A549 (cell line): ENCODE measurements at regions not wholly inside any gene's neighbourhood (a gene's known extent, or its start where the extent isn't known, plus 50 kb on each side); places are given as distances from the start of the nearest gene placed in this dataset.

ENCODE experiments used
- ATAC-seq, 2 experiments: fragments of 200-7000 bp in 1 of 2; fragments of >200 bp in 1 of 2; cut with Nextera tagmentation in 1 of 2; cut with Tn5 transposase in 1 of 2; 3 replicates each; pipeline versions ENCODE4 v1.8.0 to v1.9.1; 2018 to 2020; ENCODE audit warnings: mild to moderate bottlenecking in 1 of 2, moderate library complexity in 1 of 2
- CTCF ChIA-PET: fragments of 300-600 bp; sonication (Branson Sonifier 250); formaldehyde crosslinking; extraction: SDS; loops from one replicate; lab custom pipeline; 2021; ENCODE audit warnings: antibody characterized with exemption, inconsistent platforms; lab: Yijun Ruan, JAX
- POLR2A ChIA-PET: fragments of 350-600 bp; formaldehyde crosslinking; extraction: SDS; loops from one replicate; lab custom pipeline; 2021; ENCODE audit warnings: antibody characterized with exemption, inconsistent platforms; lab: Yijun Ruan, JAX
- DNase-seq, 2 experiments: peaks; one replicate each; pipeline versions ENCODE4 v3.0.0 to v3.0.0-alpha.2; 2011 to 2016; ENCODE audit warnings: low read depth in 1 of 2, low spot score in 1 of 2
- FAIRE-seq: peaks from 2 replicates; lab custom pipeline; 2011; peaks lifted over from hg19 to GRCh38; lab: Jason Lieb, UNC
- H3K27ac ChIP-seq, 2 experiments: fragments of >200 bp; sonication (Bioruptor Twin); formaldehyde crosslinking; 3 replicates each; pipeline ENCODE4 v1.5.1; 2016 to 2017
- H3K4me1 ChIP-seq: fragments of >200 bp; sonication (Bioruptor Twin); formaldehyde crosslinking; 3 replicates; pipeline ENCODE4 v1.6.1; 2016
- H3K4me2 ChIP-seq: fragments of >200 bp; sonication (Bioruptor Twin); formaldehyde crosslinking; 3 replicates; pipeline ENCODE4 v1.6.1; 2016
- H3K4me3 ChIP-seq: fragments of >200 bp; sonication (Bioruptor Twin); formaldehyde crosslinking; 3 replicates; pipeline ENCODE4 v1.5.1; 2016
- H3K9me3 ChIP-seq: fragments of >200 bp; sonication (Bioruptor Twin); formaldehyde crosslinking; 3 replicates; pipeline ENCODE4 v1.6.1; 2016
- BHLHE40 ChIP-seq: IDR thresholded peaks from 2 replicates; pipeline ENCODE4 v1.6.1; 2012; ENCODE audit warnings: low read depth, low read length, inconsistent platforms
- CBX8 ChIP-seq: fragments of 200-600 bp; sonication (generic); IDR thresholded peaks from 2 replicates; pipeline ENCODE4 v1.6.1; 2016
- ESRRA ChIP-seq: fragments of 150-350 bp; IDR thresholded peaks from 2 replicates; pipeline ENCODE4 v1.6.1; 2014; ENCODE audit warnings: mild to moderate bottlenecking, low read length, borderline replicate concordance
- FOSL2 ChIP-seq, 2 experiments: fragments of 450-650 bp in 1 of 2; fragments of >200 bp in 1 of 2; sonication (Bioruptor Twin) in 1 of 2; formaldehyde crosslinking; IDR thresholded peaks; 2 replicates each; pipeline versions ENCODE4 v1.5.0 to v1.6.1; 2016 to 2020; ENCODE audit warnings: mild to moderate bottlenecking in 1 of 2, moderate library complexity in 1 of 2
- GATA3 ChIP-seq: IDR thresholded peaks from 2 replicates; pipeline ENCODE4 v1.6.1; 2012; ENCODE audit warnings: borderline replicate concordance
- HOXB5 ChIP-seq: fragments of 250-450 bp; sonication (Bioruptor Pico); IDR thresholded peaks from 2 replicates; pipeline ENCODE4 v1.5.0; 2020; ENCODE audit warnings: mild to moderate bottlenecking, moderate library complexity
- MYC ChIP-seq: IDR thresholded peaks from 2 replicates; pipeline ENCODE4 v1.6.1; 2012; ENCODE audit warnings: mild to moderate bottlenecking, inconsistent platforms, low read length, improper control_type of control experiment, borderline replicate concordance
- NFE2L2 ChIP-seq: fragments of 150-350 bp; conservative IDR thresholded peaks from 2 replicates; pipeline ENCODE4 v1.6.1; 2014; ENCODE audit warnings: low read length
- RCOR1 ChIP-seq: fragments of 150-350 bp; IDR thresholded peaks from 2 replicates; pipeline ENCODE4 v1.6.1; 2014; ENCODE audit warnings: antibody characterized with exemption, low read length, low read depth
- RNF2 ChIP-seq: fragments of 200-600 bp; sonication (generic); IDR thresholded peaks from 2 replicates; pipeline ENCODE4 v1.6.1; 2016; ENCODE audit warnings: low read depth, mild to moderate bottlenecking, antibody characterized with exemption, moderate library complexity, borderline replicate concordance
- TFCP2L1 ChIP-seq: fragments of 250-450 bp; sonication (Bioruptor Pico); IDR thresholded peaks from 2 replicates; pipeline ENCODE4 v1.5.0; 2021; ENCODE audit warnings: mild to moderate bottlenecking
- TP53 ChIP-seq: fragments of 250-450 bp; sonication (Bioruptor Pico); IDR thresholded peaks from 2 replicates; pipeline ENCODE4 v1.5.0; 2021; ENCODE audit warnings: mild to moderate bottlenecking, moderate library complexity
- ZFP36 ChIP-seq: fragments of 450-650 bp; IDR thresholded peaks from 2 replicates; pipeline ENCODE4 v1.6.1; 2014; ENCODE audit warnings: borderline replicate concordance; ENCODE audit not compliant: partially characterized antibody
- ZNF302 ChIP-seq: fragments of 250-450 bp; sonication (Bioruptor Pico); IDR thresholded peaks from 2 replicates; pipeline ENCODE4 v1.9.0; 2021; ENCODE audit warnings: inconsistent platforms, mild to moderate bottlenecking, moderate library complexity
- WGBS: methylation state at CpG from one replicate; pipeline ENCODE4 v1.1.6; 2017; ENCODE audit errors: missing lambda C conversion rate; 5-methylcytosine and 5-hydroxymethylcytosine counted together
- TF ChIP-seq, protein P1 (sequence below): fragments of 250-450 bp; sonication (Bioruptor Pico); IDR thresholded peaks from 2 replicates; pipeline ENCODE4 v1.5.0; 2020; ENCODE audit warnings: low read depth, mild to moderate bottlenecking, moderate library complexity
- TF ChIP-seq, protein P2 (sequence below): IDR thresholded peaks from 2 replicates; pipeline ENCODE4 v1.6.1; 2012
- TF ChIP-seq, protein P3 (sequence below): fragments of >200 bp; sonication (Bioruptor Twin); formaldehyde crosslinking; IDR thresholded peaks from 3 replicates; pipeline ENCODE4 v1.6.1; 2016
- TF ChIP-seq, protein P4 (sequence below): fragments of 250-450 bp; sonication (Bioruptor Pico); IDR thresholded peaks from 2 replicates; pipeline ENCODE4 v1.5.0; 2021; ENCODE audit warnings: mild to moderate bottlenecking, moderate library complexity, borderline replicate concordance
- TF ChIP-seq, protein P5 (sequence below): IDR thresholded peaks from 2 replicates; pipeline ENCODE4 v1.6.1; 2012; ENCODE audit warnings: low read depth, borderline replicate concordance
- TF ChIP-seq, protein P6 (sequence below): fragments of 450-650 bp; IDR thresholded peaks from 2 replicates; pipeline ENCODE4 v1.6.1; 2014; ENCODE audit warnings: antibody characterized with exemption

DNA sequence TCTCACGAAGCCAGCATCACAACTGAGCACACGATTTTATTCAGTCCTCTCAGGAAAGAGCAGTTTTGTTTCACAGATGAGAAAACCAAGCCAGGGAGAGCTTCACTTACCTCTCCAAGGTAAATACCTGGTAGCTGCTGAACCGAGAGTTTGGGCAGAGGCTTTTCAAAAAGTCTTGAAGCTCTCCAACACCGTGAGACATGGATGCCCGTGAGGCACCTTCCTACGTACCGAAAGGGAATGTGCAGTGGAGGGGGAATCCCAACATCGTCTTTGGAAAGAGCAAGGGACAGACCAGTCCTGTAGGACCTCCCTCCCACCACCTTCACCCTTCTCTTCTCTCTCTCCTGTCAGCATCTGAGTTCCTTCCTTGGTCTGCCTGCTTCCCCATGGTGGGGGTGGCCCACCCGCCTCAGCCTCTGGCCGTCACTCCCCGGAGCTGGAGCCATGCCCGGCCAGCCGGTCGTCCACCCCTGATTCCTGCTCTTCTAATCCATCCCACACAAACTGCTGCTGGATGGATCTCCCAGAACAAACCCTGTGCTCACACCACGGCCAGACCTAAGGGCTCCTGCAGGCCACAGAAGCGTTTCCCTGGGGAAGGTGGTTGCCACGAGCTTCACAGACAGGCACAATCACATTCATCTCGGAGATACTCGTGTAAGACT, 97.3 kb upstream of the SNTG2 start:
- no peak for DNase-seq
- H3K4me2 ChIP-seq = no peak overlapping the region
- no peak for TF ChIP-seq ZNF302 (CRISPR knock-in tag)
- TF ChIP-seq ZFP36 = no peak
- TF ChIP-seq, protein P1, sequence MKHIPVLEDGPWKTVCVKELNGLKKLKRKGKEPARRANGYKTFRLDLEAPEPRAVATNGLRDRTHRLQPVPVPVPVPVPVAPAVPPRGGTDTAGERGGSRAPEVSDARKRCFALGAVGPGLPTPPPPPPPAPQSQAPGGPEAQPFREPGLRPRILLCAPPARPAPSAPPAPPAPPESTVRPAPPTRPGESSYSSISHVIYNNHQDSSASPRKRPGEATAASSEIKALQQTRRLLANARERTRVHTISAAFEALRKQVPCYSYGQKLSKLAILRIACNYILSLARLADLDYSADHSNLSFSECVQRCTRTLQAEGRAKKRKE (CRISPR knock-in tag) = no peak
- no peak for TF ChIP-seq RCOR1
- no peak for TF ChIP-seq TFCP2L1
- TF ChIP-seq, protein P2, sequence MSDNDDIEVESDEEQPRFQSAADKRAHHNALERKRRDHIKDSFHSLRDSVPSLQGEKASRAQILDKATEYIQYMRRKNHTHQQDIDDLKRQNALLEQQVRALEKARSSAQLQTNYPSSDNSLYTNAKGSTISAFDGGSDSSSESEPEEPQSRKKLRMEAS = no peak
- TF ChIP-seq, protein P3, sequence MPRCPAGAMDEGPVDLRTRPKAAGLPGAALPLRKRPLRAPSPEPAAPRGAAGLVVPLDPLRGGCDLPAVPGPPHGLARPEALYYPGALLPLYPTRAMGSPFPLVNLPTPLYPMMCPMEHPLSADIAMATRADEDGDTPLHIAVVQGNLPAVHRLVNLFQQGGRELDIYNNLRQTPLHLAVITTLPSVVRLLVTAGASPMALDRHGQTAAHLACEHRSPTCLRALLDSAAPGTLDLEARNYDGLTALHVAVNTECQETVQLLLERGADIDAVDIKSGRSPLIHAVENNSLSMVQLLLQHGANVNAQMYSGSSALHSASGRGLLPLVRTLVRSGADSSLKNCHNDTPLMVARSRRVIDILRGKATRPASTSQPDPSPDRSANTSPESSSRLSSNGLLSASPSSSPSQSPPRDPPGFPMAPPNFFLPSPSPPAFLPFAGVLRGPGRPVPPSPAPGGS = no peak
- no peak for TF ChIP-seq GATA3
- TF ChIP-seq, protein P4, sequence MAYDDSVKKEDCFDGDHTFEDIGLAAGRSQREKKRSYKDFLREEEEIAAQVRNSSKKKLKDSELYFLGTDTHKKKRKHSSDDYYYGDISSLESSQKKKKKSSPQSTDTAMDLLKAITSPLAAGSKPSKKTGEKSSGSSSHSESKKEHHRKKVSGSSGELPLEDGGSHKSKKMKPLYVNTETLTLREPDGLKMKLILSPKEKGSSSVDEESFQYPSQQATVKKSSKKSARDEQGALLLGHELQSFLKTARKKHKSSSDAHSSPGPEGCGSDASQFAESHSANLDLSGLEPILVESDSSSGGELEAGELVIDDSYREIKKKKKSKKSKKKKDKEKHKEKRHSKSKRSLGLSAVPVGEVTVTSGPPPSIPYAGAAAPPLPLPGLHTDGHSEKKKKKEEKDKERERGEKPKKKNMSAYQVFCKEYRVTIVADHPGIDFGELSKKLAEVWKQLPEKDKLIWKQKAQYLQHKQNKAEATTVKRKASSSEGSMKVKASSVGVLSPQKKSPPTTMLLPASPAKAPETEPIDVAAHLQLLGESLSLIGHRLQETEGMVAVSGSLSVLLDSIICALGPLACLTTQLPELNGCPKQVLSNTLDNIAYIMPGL = no peak
- no peak for TF ChIP-seq RNF2
- no peak for TF ChIP-seq MYC
- TF ChIP-seq, protein P5, sequence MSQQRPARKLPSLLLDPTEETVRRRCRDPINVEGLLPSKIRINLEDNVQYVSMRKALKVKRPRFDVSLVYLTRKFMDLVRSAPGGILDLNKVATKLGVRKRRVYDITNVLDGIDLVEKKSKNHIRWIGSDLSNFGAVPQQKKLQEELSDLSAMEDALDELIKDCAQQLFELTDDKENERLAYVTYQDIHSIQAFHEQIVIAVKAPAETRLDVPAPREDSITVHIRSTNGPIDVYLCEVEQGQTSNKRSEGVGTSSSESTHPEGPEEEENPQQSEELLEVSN = no peak
- no peak for TF ChIP-seq ESRRA
- TF ChIP-seq NFE2L2 = no peak
- no peak for TF ChIP-seq HOXB5
- TF ChIP-seq CBX8 = no peak
- TF ChIP-seq FOSL2 (IDR thresholded peaks at IDR 0.05) = no peak
- TF ChIP-seq FOSL2 (CRISPR knock-in tag; IDR thresholded peaks at IDR 0.05) = no peak
- TF ChIP-seq, all 56 proteins: peak for 0
- Histone ChIP-seq H3K9me3 (no peaks in the 10 kb centered on the region), H3K4me3 (no peak overlapping the region), H3K4me1 (no peaks in the 10 kb centered on the region), H3K27ac (no peak overlapping the region)
- 25% methylated on average over 19 of the region's 19 CpGs for WGBS
- ATAC-seq (no peak; a peak in 1 of 6 replicates), FAIRE-seq (no peak)
- POLR2A ChIA-PET = no interaction called here
- CTCF ChIA-PET = interaction anchor here (2.1 kb wide), 1 partner anchor 697 kb away, joined by 9 read pairs; no protein-coding TSS in a partner anchor

DNA sequence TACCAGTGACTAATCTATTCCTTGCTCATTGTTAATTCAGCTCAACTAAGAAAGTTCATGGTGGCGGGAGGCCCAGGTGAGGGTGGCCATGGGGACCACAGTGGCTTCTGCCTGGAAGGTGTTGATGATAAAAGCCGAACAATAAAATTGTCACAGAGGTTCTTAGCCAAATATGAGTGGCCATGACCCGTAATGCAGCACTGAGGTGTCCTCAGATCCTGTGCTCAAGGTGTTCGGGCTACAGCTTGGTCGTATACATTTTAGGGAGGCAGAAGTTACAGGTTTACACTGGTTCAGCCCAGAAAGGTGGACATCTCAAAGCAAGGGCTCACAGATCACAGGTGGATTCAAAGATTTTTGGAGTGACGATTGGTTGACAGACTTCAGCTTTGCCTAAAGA, 98.5 kb upstream of the SNTG2 start:
- ChIA-PET POLR2A (no interaction called here), CTCF (interaction anchor here (1.1 kb wide), 1 partner anchor 694 kb away, joined by 4 read pairs; no protein-coding TSS in a partner anchor)
- Histone ChIP-seq H3K9me3 (no peaks in the 10 kb centered on the region), H3K4me1 (no peaks in the 10 kb centered on the region), H3K4me3 (no peak overlapping the region), H3K4me2 (no peak overlapping the region)
- 52% methylated on average over 6 of the region's 6 CpGs for WGBS
- DNase-seq = no peak
- no peak for FAIRE-seq
- no peak for TF ChIP-seq TP53 (CRISPR knock-in tag)
- no peak for TF ChIP-seq BHLHE40
- TF ChIP-seq, protein P6, sequence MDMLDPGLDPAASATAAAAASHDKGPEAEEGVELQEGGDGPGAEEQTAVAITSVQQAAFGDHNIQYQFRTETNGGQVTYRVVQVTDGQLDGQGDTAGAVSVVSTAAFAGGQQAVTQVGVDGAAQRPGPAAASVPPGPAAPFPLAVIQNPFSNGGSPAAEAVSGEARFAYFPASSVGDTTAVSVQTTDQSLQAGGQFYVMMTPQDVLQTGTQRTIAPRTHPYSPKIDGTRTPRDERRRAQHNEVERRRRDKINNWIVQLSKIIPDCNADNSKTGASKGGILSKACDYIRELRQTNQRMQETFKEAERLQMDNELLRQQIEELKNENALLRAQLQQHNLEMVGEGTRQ = no peak
- TF ChIP-seq, protein P2 = no peak
- TF ChIP-seq, all 56 proteins: peak for 0
- no peak overlapping the region for H3K27ac ChIP-seq
- ATAC-seq = no peak
